GM19238 (cell line): ENCODE measurements at regions not wholly inside any gene's neighbourhood (a gene's known extent, or its start where the extent isn't known, plus 50 kb on each side); places are given as distances from the start of the nearest gene placed in this dataset.
"Not testable (repeated sequence)": the region's sequence is repeated elsewhere in the genome, so short reads cannot be mapped to it uniquely, and the experiment has no call there.

ENCODE experiments used
- DNase-seq: peaks from one replicate; pipeline ENCODE4 v3.0.0; 2011; ENCODE audit warnings: low spot score; ENCODE audit not compliant: insufficient read length

GRCh38 chr12:91893476-91893875, 252.2 kb downstream of the BTG1 start:
- no peak for DNase-seq

GRCh38 chr12:91892081-91892855, 253.4 kb downstream of the BTG1 start:
- no peak for DNase-seq

- no peak for DNase-seq
Observed at GRCh38 chr12:91890742-91891141, 254.9 kb downstream of the BTG1 start.

GRCh38 chr12:91889910-91890309, 255.7 kb downstream of the BTG1 start:
- no peak for DNase-seq

GRCh38 chr12:91889059-91889458, 256.6 kb downstream of the BTG1 start:
- no peak for DNase-seq

- DNase-seq = no peak
Observed at GRCh38 chr12:91887957-91888356, 257.7 kb downstream of the BTG1 start.

GRCh38 chr12:91885851-91886731, 259.6 kb downstream of the BTG1 start:
- no peak for DNase-seq

GRCh38 chr12:91884230-91884629, 261.4 kb downstream of the BTG1 start:
- no peak for DNase-seq

GRCh38 chr12:91883811-91884210, 261.8 kb downstream of the BTG1 start:
- DNase-seq = no peak

GRCh38 chr12:91882910-91883309, 262.7 kb downstream of the BTG1 start:
- no peak for DNase-seq

GRCh38 chr12:91880528-91880927, 265.1 kb downstream of the BTG1 start:
- DNase-seq = no peak

GRCh38 chr12:91877456-91878235, 268.0 kb downstream of the BTG1 start:
- DNase-seq = no peak

GRCh38 chr12:91877022-91877421, 268.6 kb downstream of the BTG1 start:
- DNase-seq = peak; percentile 10

GRCh38 chr12:91875671-91876070, 270.0 kb downstream of the BTG1 start:
- DNase-seq = not testable (repeated sequence)

GRCh38 chr12:91874086-91874865, 271.4 kb downstream of the BTG1 start:
- no peak for DNase-seq

- no peak for DNase-seq
Observed at GRCh38 chr12:91871751-91872150, 273.9 kb downstream of the BTG1 start.

- no peak for DNase-seq
Observed at GRCh38 chr12:91870872-91871707, 274.6 kb downstream of the BTG1 start.

GRCh38 chr12:91868054-91868453, 277.6 kb downstream of the BTG1 start:
- no peak for DNase-seq

GRCh38 chr12:91866566-91866965, 279.1 kb downstream of the BTG1 start:
- DNase-seq = no peak

- DNase-seq = no peak
Observed at GRCh38 chr12:91863702-91864101, 281.9 kb downstream of the BTG1 start.
